NCI-H1105 (cell line): ENCODE measurements at regions not wholly inside any gene's neighbourhood (a gene's known extent, or its start where the extent isn't known, plus 50 kb on each side); places are given as distances from the start of the nearest gene placed in this dataset.

Experiments
- DNase-seq: peaks from one replicate; lab custom pipeline; 2025; lab: John Stamatoyannopoulos, UW

- no peak for DNase-seq
These were observed 206.5 kb upstream of the BMP2 start for GRCh38 chr20:6560978-6561377.

DNA sequence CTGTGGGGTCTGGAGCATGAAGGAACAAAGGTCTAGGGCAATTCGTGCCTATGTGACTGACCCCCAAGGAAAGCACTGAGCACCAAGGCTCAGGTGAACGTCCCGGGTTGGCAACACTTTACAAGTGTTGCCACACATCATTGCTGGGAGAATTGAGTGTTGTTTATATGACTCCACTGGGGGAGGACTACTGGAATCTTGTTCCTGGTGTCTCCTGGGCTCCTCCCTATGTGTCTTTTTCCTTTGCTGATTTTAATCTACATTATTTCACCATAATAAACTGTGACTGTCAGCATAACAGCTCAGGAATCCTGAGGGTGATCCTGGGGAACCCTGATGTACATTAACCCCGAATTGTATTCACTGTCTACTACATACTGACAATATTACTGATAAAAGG lies 207.7 kb upstream of the BMP2 start:
- DNase-seq: no peak

DNA sequence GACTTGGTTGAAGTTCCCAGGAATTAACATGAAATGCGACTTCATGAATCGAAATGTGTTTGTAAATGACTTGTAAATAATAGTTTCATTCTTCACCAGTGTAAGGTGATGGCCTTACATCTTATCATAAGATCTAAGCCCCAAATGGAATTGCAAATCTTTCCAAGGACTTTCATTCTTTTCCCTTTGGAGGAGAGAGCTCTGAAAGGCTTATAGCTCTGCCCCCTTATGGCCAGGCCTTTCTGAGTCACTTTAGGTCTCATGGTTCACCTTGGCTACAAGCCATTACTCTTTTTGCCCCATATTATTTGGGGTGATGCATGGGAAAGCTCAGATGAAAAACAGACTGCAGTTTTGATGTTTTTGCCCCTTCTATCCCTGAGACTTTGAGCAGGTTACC lies 209.1 kb upstream of the BMP2 start:
- DNase-seq: no peak

GRCh38 chr20:6533761-6534479 lies 233.6 kb upstream of the BMP2 start:
- no peak for DNase-seq

- DNase-seq: no peak
These were observed 234.1 kb upstream of the BMP2 start for GRCh38 chr20:6533351-6533750.

DNA sequence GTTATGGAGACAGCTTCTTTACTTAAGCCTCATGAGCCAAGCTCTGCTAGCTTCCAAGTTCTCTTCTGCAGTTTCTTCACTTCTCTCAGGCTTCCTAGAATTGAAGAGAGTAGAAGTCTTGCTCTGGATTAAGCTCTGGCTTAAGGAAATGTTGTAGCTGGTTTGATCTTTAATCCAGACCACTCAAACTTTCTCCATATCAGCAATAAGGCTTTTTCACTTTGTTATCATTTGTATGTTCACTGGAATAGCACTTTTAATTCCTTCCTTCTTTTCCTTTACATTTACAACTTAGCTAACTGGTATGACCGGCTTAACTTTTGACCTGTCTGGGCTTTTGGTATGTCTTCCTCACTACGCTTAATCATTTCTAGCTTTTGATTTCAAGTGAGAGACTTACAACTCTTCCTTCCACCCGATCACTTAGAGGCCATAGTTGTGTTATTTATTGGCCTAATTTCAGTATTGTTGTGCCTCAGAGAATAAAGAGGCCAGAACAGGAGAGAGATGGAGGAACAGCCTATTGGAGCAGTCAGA lies 236.6 kb upstream of the BMP2 start:
- DNase-seq: no peak

GRCh38 chr20:6530254-6530653 lies 237.2 kb upstream of the BMP2 start:
- DNase-seq: no peak

DNA sequence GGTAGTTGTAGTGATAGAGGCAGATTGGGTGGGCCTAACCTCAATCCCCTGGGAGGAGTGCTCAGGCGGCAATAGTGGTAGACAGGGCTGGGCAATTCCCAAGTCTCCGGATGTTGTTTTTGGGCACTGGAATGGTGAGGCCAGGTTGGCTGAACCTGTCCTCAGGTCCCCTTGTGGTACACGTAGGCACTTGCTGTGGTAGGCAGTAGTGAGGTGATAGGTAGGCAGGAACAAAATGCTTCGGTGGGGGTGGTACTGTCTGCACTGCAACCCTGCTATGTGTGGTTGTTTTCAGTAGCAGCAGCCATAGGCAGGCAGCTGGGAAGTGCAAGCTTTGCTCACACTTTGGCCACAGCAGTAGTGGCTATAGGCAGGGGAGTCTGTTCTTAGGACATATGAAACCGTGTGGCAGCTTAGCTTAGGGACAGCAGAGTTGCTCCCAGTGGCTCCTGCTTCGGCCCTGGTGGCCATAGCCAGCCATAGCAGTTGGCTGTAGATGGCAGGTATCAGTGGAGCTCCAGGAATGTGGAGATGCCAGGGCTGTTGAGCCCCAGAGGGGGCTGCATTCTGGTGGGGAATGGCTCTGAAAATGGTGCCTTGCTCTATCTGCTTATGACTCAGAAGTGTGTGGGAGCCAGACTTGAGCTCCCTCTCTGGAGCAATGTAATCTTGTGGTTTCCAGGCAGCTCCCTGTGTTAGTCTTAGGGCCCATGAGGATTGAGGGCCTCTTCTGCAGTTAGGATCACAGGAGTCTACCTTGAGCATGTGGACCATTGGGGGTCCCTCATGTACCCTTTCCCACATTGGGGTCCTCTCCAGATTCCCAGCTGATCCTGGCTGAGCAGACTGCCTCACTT lies 241.8 kb upstream of the BMP2 start:
- no peak for DNase-seq

DNA sequence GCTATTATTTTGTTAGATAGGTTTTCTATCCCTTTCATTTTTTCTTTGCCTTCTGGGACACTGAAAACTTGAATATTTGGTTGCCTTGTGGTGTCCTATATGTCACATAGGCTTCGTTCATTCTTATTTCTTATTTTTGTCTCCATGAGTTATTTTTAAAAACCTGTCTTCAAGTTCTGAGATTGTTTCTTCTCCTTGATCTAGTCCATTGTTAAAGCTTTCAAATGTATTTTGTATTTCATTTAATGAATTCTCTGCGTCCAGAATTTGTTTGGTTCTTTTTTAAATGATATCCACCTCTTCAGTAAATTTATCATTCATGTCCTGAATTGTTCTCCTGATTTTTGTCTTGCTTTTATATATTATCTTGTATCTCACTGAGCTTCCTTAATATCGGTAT lies 243.2 kb upstream of the BMP2 start:
- no peak for DNase-seq

GRCh38 chr20:6519556-6519955 lies 247.9 kb upstream of the BMP2 start:
- DNase-seq: no peak

DNA sequence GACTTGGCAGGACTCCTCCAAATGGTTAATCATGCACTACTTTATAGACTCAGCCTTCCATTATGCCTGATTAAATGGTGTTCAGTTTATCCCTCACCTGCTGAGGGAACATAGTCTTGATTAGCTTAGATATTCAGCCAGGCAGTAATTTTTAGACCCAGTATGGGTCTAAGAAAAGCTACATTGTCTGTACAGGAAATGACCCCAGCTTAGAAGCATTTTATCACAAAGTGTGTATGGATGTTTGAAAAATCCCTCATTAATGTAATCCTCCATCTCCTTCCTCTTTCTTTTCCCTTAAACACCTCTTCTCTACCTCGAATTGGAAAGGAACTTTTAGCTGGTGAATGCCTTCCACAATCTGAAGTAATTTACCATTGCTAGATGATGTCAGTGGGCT lies 252.2 kb upstream of the BMP2 start:
- DNase-seq: no peak

DNA sequence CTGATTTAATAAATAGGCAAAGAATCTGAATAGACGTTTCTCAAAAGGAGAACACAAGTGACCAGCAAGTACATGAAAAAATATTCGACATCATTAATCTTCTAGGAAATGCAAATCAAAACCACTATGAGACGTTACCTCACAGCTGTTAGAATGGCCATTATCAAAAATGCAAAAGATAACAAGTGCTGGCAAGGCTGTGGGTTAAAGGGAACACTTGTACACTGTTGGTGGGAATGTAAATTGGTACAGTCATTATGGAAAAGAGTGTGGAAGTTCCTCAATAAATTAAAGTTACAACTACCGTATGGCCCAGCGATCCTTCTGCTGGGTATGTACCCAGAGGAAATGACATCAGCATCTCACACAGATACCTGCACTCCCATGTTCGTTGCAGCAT lies 253.9 kb upstream of the BMP2 start:
- DNase-seq: no peak

- DNase-seq: no peak
These were observed 258.1 kb upstream of the BMP2 start for GRCh38 chr20:6509374-6509773.

GRCh38 chr20:6506906-6507305 lies 260.6 kb upstream of the BMP2 start:
- no peak for DNase-seq

GRCh38 chr20:6504826-6505225 lies 262.7 kb upstream of the BMP2 start:
- no peak for DNase-seq

DNA sequence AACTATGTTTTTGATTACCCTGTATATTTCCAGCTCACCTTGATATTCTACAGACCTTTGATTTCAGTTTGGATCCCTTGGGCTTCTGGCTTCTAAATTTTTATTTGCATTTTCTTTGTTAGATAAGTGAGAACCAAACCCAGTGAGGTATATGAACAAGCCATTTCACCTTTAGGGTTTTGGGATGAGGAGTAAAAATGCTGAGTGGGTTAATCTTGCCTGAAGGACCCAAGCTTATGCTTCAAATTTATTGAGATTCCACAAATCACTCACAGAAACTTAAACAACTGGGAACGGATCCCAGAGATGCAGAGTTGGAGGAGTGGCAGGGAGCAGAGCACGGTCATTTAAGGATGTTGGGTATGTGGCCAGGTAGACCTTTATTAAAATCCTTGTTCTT lies 263.3 kb upstream of the BMP2 start:
- no peak for DNase-seq

GRCh38 chr20:6502999-6503398 lies 264.5 kb upstream of the BMP2 start:
- DNase-seq: no peak

DNA sequence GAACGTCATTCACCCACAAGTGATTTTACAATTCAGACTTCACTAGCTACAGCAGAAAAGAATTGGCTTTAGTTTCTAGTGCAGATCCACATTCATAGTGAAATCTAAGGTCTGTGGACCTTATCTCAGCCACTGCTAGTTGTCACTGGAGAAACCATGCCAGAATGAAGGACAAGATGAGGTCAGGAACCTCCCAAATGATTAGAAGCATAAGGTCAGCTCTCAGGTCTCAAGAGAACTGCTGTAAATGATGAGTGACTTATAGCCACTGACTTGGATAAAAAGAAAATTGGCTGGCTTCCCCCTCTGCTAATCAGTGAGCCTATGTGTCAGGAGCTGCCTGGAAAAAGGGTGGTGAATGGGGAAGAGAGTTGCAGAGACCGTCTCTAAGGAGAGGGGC lies 265.3 kb upstream of the BMP2 start:
- DNase-seq: no peak

GRCh38 chr20:6501061-6501460 lies 266.4 kb upstream of the BMP2 start:
- no peak for DNase-seq

- DNase-seq: no peak
These were observed 267.9 kb upstream of the BMP2 start for GRCh38 chr20:6499566-6499965.

DNA sequence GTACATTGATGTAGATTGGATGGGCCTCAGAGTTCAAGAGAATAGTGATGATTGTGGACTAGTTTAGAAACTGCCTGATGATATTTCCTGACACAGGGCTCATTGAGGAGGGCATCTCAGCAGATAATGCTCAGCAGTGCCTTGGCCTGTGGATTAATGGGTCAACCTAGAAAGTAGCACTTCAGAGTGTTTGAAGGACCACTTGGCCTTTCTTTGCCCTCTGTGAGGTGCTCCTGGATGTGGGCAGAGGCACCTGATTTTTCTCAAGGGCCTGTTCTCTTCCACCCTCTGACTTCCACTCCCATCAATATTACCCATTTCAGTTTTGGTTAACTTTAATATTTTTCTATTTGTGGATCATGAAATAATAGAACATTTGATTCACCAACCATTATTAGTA lies 270.6 kb upstream of the BMP2 start:
- no peak for DNase-seq

DNA sequence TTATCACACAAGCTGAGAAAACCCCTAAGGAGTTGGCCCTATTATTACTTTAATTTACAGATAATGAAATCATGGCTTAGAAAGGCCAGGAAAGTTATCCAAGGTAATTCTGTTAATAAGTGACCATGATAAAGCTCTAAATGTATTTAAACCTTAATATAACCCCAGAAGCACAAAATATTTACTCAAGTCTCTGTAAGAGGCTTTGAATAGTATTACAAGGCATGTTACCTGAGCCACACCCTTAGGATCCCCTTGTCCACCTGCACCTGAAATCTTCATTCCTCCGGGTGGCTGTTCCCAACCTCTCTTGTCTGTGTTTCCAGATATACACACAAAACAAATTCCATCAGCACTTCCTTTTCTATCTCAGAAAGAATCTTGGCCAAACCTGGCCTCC lies 271.6 kb upstream of the BMP2 start:
- no peak for DNase-seq

DNA sequence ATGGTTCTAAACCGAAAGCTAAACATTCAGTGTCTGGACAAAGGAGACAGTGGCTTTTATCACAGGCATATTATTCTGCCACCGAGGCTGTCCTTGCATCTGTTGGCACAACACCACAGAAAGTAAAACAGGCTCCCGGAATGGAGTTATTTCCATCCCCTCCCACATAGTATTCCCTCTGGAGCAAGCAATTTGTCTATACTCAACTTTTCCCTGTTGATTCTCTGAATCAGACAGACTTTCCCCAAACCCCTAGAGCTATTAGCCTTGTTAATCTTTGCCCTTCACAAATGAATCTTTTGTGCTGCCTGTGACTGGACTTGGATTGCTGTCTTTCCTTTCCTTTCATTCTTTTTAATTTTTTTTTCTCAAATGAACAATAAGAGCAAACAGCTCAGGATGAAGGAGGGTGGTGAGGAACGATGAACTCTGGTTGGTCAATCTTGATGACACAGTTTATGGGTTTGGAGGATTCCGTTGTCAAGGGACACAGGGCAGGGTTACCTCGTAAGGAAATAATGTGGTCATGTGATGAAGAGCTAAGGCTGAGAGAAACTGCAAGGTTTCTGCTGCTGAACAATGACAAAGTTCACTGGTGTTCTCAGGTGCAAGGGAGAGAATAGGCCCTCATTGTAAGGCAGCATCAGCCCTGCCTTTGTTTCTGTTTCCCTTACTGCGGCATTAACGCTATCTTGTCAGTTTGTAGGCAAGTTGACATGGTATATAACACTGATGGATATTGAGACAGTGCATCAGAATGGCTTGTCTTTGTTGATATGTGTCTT lies 275.0 kb upstream of the BMP2 start:
- DNase-seq: no peak
